LNCAP (cell line): ENCODE measurements at regions not wholly inside any gene's neighbourhood (a gene's known extent, or its start where the extent isn't known, plus 50 kb on each side); places are given as distances from the start of the nearest gene placed in this dataset.

Experiments
- TF ChIP-seq, protein P1 (sequence below): fragments of 450-650 bp; IDR thresholded peaks from 2 replicates; pipeline ENCODE4 v1.5.1; 2017; ENCODE audit warnings: mild to moderate bottlenecking

DNA sequence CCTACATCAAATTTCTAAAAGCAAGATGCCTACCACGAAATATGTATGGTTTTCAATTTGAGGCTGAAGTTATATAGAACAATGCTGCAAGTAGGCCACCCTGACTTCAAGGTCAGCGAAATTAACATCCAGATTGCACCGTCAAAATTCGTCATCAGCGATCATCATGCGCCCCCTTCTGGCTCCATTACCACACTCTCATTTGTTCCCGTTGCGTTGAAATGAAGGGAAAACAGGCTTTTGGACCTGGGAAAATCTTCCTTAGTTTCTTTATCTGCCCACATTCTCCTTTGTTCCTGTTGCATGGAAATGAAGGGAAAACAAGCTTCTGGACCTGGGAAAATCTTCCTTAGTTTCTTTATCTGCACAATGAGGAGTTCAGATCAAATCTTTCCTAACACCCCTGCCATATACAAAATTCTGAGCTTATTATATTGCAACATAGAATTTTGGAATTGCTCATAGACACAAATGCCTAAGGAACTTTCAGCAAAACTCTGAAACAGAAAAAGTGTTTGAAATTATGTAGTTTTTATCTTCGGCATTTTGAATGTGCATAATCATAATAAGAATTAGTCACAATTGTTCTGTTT is 98.2 kb upstream of the PRKCQ start:
- TF ChIP-seq, protein P1, sequence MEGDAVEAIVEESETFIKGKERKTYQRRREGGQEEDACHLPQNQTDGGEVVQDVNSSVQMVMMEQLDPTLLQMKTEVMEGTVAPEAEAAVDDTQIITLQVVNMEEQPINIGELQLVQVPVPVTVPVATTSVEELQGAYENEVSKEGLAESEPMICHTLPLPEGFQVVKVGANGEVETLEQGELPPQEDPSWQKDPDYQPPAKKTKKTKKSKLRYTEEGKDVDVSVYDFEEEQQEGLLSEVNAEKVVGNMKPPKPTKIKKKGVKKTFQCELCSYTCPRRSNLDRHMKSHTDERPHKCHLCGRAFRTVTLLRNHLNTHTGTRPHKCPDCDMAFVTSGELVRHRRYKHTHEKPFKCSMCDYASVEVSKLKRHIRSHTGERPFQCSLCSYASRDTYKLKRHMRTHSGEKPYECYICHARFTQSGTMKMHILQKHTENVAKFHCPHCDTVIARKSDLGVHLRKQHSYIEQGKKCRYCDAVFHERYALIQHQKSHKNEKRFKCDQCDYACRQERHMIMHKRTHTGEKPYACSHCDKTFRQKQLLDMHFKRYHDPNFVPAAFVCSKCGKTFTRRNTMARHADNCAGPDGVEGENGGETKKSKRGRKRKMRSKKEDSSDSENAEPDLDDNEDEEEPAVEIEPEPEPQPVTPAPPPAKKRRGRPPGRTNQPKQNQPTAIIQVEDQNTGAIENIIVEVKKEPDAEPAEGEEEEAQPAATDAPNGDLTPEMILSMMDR = peak; percentile 66

DNA sequence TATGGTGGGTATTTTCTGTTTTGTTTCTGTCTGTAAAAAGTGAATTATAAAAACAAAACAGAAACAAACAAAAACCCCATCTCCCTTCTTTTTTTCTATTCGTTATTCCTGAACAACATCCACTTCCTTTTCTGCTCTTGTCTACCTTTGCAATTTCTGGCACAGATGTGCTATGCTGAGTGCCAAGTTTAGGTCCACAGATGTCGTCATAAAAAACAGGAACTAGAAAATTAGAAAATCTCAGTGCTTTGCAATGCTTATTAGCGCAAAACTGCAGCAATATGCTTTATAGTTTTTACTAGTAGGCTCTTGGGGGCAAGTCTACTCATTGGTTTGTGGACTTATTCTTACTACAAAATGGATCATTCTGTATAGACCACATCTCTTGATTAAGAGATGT is 94.2 kb upstream of the PRKCQ start:
- TF ChIP-seq, protein P1 = no peak

- TF ChIP-seq, protein P1 = no peak
Observed at GRCh38 chr10:6671976-6672375, 91.9 kb upstream of the PRKCQ start.

- TF ChIP-seq, protein P1 = peak; percentile 65
Observed at GRCh38 chr10:6669269-6669859, 89.3 kb upstream of the PRKCQ start.

GRCh38 chr10:6667679-6668270 is 87.7 kb upstream of the PRKCQ start:
- TF ChIP-seq, protein P1 = peak; percentile 51

- TF ChIP-seq, protein P1 = no peak
Observed at GRCh38 chr10:6667150-6667549, 87.1 kb upstream of the PRKCQ start.

- TF ChIP-seq, protein P1 = no peak
Observed at GRCh38 chr10:6665847-6666246, 85.8 kb upstream of the PRKCQ start.
